ENCODE measurements at regions not wholly inside any gene's neighbourhood (a gene's known extent, or its start where the extent isn't known, plus 50 kb on each side); places are given as distances from the start of the nearest gene placed in this dataset.

GRCh38 chr5:8156706-8157105 lies 287.8 kb downstream of the MTRR start:
- no peak for DNase-seq (ENCODE audit: low spot score)
- CTCF ChIA-PET, result no interaction called here
- POLR2A ChIA-PET, result no interaction called here
- no peaks in the 10 kb centered on the region for H3K9me3 Mint-ChIP-seq
- no peak for ATAC-seq
- no peaks in the 10 kb centered on the region for H3K4me1 Mint-ChIP-seq
- no peak for TF ChIP-seq ATF1 (CRISPR knock-in tag; IDR thresholded peaks at IDR 0.05)
- no peak for TF ChIP-seq PRDM15 (CRISPR knock-in tag; IDR thresholded peaks at IDR 0.05)
- TF ChIP-seq IRF1 (CRISPR knock-in tag; IDR thresholded peaks at IDR 0.05), result no peak
- no peak for TF ChIP-seq ZMAT4 (CRISPR knock-in tag; IDR thresholded peaks at IDR 0.05)
- no peak for TF ChIP-seq TEAD1 (CRISPR knock-in tag; IDR thresholded peaks at IDR 0.05)
- no peak for TF ChIP-seq OVOL2 (CRISPR knock-in tag; IDR thresholded peaks at IDR 0.05; ENCODE audit: borderline replicate concordance)
- no peak for TF ChIP-seq ELF4 (CRISPR knock-in tag; IDR thresholded peaks at IDR 0.05; ENCODE audit: low read depth)
- TF ChIP-seq AFF4 (CRISPR knock-in tag; IDR thresholded peaks at IDR 0.05; ENCODE audit: borderline replicate concordance), result no peak
- no peak for TF ChIP-seq EMX1 (CRISPR knock-in tag; IDR thresholded peaks at IDR 0.05)
- TF ChIP-seq GRHL2 (CRISPR knock-in tag; IDR thresholded peaks at IDR 0.05; ENCODE audit: insufficient replicate concordance, severe bottlenecking), result no peak
- no peak for TF ChIP-seq ZNF423 (CRISPR knock-in tag; IDR thresholded peaks at IDR 0.05)
- TF ChIP-seq JAZF1 (CRISPR knock-in tag; IDR thresholded peaks at IDR 0.05), result no peak
- no peak for TF ChIP-seq E2F1 (CRISPR knock-in tag; IDR thresholded peaks at IDR 0.05)
- TF ChIP-seq PREB (CRISPR knock-in tag; IDR thresholded peaks at IDR 0.05; ENCODE audit: borderline replicate concordance), result no peak
- TF ChIP-seq FOXK1 (CRISPR knock-in tag; IDR thresholded peaks at IDR 0.05), result no peak
- no peak for TF ChIP-seq CREM (CRISPR knock-in tag; IDR thresholded peaks at IDR 0.05)
- TF ChIP-seq CREB1 (CRISPR knock-in tag; IDR thresholded peaks at IDR 0.05), result no peak
- no peaks in the 10 kb centered on the region for H3K36me3 Mint-ChIP-seq
- no peak overlapping the region for H3K4me3 Mint-ChIP-seq
- no peaks in the 10 kb centered on the region for H3K27me3 Mint-ChIP-seq (ENCODE audit: low read depth)
- no peak overlapping the region for H3K27ac Mint-ChIP-seq
